NOMO-1 treated with dmso at 0.1 percent for 144 hours (cell line): ENCODE measurements at regions not wholly inside any gene's neighbourhood (a gene's known extent, or its start where the extent isn't known, plus 50 kb on each side); places are given as distances from the start of the nearest gene placed in this dataset.
"Not testable (repeated sequence)": the region's sequence is repeated elsewhere in the genome, so short reads cannot be mapped to it uniquely, and the experiment has no call there.

Source experiments
- DNase-seq: peaks from one replicate; lab custom pipeline; 2025; ENCODE audit not compliant: unreplicated experiment; lab: John Stamatoyannopoulos, UW

DNA sequence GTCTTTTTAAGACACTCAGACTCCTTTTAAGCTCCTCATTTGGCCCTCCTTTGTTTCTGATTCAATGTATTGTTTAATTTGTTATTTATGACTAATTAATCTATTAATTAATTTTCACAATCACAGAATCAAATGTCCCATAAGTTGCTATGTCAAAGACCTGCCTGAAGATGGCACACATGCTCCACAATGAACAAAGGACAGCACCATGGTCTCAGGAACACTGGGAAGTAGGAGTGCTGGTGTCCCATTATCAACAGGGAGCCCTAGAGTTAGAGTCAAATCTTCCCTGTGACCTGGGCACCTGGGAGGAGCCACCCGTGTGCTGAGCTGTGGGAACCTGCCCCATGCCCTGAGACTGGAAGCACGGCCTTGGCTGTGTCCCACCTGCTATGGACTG is 1164.3 kb downstream of the RPIA start:
- not testable (repeated sequence) for DNase-seq

DNA sequence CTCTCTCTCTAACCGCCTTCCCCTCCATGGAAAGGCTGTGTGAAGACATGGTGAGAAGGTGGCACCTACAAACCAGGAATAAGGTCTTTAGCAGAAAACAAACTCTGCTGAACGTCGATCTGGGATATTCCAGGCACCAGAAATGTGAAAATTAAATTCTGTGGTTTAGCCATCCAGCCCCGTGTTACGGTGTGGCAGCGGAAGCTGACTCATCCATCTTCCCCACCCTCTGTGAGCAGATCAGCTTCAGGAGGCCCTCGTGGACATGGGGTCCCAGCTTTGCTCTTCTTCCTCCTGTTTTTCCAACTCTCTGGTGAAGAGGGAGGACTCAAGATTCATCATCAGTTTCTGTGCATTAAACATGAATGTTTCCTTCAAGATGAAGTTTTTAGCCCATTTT is 1164.8 kb downstream of the RPIA start:
- not testable (repeated sequence) for DNase-seq

DNA sequence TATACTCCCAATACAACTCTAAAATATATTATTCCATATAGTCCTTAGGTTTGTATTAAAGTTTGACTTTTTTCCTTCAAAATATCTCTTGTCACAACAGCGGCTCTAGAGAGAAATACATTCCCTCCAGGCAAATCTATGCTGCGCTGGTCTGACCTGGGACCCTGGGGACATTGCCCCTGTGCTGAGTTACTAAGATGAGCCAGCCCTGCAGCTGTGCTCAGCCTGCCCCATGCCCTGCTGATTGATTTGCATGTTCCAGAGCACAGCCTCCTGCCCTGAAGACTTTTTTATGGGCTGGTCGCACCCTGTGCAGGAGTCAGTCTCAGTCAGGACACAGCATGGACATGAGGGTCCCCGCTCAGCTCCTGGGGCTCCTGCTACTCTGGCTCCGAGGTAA is 1170.7 kb downstream of the RPIA start:
- not testable (repeated sequence) for DNase-seq

DNA sequence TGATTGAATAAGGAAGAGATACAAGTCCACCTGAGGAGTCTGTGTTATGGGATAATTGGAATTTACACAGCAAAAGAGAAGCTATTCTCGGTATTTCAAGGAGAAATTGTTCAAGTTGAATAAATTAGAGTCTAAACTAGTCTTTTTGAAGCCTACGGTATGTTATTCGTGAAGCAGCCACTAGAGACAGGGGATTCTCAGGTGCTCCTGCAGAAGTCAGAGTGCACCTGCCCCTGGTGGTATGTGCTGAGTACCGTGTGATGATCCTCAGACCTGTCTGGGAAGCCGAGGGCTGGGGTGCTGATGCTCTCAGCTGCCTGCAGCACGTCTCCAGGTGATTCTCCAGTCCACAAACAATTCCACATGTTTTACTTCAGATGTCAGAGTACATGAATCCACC is 1171.7 kb downstream of the RPIA start:
- not testable (repeated sequence) for DNase-seq

DNA sequence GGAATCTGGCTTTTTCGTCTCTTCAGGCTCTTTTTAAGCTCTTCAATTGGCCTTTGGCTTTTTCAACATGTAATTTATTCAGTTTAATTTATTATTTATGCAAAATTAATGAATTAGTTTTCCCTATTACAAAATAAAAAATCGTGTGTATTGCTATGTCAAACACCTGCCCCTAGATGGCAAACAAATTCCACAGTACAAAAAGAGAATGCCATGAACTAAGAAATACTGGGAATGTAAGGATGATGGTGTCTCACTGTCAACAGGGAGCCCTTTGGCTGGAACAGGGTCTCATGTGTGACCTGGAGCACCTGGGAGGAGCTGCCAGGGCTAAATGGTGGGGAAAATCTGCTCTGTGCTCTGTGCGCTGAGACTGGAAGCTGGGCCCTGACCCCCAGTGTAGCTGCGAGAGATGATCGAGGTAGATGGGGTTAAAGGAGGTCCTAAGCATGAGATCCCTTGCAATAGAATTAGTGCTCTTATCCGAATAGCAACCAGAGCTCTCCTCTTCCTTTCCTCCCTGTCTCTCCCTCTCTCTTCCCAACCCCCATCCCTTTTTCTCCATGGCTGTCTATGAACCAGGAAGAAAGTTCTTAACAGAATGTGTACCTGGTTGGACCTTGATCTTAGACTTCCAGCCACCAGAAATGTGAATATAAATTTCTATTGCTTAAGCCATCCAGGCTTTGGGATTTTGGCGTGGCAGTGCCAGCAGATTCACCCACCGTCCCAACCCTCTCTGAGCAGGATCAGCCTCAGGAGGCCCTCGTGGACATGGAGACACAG is 1183.5 kb downstream of the RPIA start:
- not testable (repeated sequence) for DNase-seq

DNA sequence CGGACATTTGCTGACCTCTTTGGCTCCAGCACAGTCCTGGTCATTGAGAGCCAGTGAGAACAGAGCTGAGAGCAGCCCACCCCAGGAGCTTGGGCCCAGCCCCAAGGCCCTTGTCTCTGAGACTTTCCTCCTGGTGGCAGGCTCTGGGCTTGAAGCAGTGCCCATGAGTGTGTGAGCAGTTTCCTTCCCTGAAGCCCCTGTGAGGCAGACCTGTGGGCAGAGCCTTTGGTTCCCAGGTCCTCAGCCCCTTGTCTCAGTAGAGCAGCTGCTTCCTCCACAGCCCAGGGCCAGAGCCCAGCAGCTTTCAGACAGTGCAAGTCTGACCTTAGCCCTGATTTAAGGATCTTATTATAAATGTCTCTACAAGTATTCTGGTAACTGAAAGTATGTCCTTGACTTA is 1185.0 kb downstream of the RPIA start:
- DNase-seq = not testable (repeated sequence)

DNA sequence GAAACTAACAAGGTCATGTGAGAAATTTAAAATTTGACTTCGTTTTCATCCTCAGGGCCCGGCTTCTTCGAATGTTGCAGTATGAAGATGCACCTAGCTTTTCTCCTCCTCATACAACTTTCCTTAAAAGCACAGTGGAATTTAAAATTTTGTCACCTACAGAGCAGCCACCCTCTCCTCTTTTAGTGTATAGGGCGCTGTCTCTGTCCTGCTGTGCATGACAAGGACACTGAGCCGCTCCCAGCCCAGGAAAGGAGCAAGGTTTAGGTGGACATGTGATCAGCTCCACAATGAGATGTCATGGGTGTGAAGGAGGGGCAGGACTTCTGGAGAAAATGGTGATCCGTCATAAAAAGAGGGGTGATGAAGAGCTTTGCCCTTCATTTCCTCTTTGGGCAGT is 1185.4 kb downstream of the RPIA start:
- DNase-seq = not testable (repeated sequence)

DNA sequence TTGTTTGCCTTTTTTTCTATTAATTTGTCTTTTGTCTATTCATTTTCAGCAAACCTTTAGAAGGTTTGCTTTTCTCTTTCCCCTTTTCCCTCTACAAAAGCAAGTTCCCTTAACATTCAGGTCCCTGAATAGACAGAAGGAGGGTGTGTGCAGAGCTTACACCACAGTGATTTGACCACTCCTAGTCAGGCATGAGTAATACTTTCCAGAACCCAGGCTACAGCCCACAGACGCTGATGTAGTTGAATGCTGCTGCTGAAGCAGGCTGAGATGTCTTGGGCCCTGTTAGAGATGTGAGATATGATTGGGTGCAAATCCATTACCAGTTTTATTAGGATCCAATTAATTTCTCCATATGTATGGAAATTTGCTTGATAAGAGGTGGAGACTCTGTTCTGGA is 1191.4 kb downstream of the RPIA start:
- not testable (repeated sequence) for DNase-seq

DNA sequence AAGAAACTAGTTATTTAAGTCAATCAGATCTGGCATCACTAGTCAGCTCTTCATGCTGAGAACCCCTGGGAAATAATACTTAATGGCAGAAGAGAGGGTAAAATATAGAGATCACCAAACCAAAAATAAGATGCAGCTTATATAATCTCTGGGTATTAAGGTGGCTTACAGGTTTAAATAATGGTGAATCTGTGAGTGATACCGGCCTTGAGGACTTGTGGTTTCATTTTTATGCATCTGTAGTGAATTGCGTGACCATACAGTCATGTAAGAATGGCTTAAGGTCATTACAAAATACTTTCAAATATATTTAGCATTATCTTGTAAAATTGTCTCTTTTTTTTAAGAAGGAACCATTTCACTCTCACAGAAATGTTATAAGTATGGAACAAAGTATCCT is 1192.2 kb downstream of the RPIA start:
- not testable (repeated sequence) for DNase-seq

DNA sequence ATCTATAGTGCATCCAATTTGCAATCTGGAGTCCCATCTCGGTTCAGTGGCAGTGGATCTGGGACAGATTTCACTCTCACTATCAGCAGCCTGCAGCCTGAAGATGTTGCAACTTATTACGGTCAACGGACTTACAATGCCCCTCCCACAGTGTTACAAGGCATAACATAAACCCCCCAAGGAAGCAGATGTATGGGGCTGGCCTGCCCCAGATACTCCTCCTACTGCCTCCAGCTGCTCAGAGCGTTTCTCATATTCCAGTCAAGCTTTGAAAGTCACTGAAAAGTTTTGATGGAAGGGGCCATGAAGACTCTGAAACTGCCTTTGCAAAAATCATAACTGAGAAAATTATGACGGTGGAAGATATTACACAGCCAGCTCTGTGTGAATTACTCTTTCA is 1193.6 kb downstream of the RPIA start:
- DNase-seq = not testable (repeated sequence)

DNA sequence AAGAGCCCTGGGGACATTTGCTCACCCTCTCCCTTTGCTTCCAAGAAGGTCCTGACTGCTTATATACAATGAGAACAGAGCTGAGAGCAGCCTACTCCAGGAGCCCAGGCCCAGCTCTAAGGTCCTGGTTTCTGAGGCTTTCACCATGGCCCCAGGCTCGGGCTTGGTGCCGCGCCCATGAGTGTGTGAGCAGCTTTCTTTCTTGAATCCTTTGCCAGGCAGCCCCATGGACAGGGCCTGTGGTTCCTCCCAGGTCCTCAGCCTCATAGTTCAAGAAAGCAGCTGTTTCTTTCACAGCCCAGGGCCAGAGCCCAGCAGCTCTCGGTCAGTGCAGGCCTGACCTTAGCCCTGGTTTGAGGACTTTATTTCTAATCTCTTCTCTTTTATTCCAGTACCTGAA is 1197.2 kb downstream of the RPIA start:
- DNase-seq = not testable (repeated sequence)

DNA sequence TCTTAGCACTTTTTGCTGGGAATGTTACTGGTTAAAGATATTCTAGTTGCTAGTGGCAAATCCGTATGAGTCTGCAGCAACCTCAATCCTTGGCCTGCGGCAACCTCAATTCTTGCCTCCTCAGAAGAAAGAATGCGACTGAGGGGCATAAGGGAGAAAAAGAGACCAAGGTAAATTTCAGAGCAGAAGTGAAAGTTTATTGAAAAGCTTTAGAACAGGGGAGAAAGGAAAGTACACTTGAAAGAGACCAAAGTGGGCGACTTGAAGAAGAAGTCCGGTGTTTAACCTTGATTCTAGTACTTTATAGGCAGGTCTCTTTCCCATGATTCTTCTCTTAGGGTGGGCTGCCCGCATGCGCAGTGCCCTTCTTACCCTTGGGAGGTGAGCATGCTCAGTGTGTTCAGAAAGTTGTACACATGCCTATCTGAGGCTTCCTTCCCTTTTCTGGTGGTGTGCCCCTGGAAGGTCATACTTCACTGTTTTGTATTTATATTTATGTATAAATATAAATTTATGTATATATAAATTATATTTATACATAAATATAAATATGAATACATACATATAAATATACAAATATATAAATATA is 1198.8 kb downstream of the RPIA start:
- not testable (repeated sequence) for DNase-seq

DNA sequence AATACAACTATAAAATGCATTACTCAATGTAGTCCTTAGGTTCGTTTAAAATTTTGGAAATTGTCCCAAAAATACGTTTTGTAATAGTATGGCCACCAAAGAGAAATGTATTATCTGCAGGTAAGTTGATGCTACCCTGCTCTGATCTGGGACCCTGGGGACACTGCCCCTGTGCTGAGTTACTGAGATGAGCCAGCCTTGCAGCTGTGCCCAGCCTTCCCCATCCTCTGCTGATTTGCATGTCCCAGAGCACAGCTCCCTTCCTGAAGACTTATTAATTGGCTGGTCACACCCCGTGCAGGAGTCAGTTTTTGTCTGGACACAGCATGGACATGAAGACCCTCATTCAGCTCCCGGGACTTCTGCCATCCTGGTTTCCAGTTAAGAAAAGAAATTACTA is 1203.5 kb downstream of the RPIA start:
- DNase-seq = not testable (repeated sequence)

DNA sequence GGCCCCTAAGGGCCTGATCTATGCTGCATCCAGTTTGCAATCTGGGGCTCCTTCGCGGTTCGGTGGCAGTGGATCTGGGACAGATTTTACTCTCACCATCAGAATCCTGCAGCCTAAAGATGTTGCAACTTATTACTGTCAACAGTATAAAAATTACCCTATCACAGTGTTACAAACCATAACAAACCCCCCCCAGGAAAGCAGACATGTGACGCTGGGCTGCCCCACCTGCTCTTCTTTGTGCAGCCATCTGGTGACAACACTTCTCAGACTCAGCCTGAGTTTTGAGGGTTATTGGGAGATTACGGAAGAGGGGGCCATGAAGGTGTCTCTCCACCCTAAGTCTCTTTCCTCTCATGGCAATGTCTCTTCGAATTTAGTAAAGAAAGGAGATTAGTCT is 1204.2 kb downstream of the RPIA start:
- DNase-seq = not testable (repeated sequence)

DNA sequence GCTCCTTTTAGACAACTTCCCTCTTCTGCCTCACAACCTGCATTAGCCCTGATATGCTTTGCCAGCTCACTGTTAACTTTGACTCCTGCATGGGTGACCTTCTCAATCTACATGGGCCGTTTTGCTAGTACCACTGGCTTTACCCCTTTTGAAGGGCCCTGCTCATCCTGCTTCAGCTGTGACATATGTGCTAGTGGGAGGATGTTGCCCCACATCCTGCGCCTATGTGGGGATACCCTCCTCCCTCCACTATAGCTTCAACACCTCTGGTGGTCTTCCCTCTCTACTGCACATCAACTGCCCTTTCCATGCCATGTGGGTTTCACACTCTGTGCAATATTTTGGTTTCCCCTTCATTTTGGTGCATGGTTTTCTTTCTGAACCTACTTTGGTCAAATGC is 1235.5 kb downstream of the RPIA start:
- DNase-seq = not testable (repeated sequence)

DNA sequence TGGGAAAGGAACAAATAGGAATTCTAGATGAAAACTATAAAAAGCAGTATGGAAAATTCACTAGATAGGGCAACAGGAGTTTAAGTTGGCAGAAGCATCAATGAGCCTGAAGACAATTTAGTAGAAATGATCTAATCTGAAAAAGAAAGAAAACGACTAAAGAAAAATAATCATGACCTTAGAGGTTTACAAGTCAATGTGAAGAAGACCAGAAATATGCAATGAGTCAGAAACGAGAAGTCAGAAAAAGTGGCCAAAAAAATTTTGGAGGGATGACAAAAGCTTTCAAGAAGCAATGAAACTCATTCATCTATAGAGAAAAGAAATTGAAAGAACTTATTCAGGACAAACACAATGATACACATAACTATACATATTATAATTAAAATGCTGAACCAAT is 1244.0 kb downstream of the RPIA start:
- DNase-seq = not testable (repeated sequence)

DNA sequence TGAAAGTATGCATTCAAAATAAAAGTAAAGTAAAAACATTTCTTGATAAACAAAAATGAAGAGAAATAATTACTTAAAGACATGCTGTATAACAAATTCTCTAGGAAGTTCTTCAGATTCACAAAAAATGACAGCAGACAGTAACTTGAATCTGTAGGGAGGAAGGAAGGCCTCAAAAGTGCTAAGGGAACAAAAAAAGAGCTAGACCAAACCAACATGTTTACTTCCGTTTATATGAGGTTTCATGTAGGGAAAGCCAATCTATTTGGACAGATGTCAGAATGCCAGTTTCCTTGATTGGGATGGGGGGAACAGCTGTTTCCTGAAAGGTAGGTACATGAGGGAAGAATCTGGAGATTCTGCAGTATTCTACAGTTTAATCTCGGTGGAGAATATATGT is 1244.5 kb downstream of the RPIA start:
- DNase-seq = not testable (repeated sequence)

DNA sequence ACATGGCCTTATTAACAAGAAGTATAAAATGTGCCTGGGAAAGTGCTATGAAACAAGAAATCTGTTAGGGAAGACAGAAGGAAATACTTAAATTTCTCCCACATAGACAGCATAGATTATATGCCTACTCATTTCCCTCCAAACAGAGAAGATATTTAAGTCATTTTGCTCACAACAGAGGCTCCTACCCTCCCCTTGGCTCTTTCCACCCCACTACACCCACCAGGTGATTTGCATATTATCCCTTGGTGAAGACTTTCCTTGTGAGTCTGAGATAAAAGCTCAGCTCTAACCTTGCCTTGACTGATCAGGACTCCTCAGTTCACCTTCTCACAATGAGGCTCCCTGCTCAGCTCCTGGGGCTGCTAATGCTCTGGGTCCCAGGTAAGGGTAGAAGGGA is 1245.1 kb downstream of the RPIA start:
- not testable (repeated sequence) for DNase-seq

DNA sequence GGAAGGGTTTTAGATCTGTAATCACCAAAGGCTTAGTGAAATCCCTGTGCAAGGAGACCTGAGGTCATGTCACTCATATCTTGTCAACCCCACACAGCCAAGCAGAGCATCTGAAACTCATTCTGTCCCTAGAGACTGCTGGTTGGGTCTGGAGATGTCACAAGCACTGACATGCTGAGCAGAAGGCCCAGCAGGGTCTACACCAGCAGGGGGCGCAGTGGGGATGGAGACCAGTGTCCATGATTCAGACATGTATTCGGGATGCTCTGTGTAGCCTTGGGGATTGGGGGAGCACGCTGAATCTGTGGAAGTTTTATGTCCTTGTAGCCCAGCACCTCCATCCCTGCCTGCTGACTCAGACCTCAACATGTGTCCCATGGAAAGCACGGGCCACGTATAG is 1247.3 kb downstream of the RPIA start:
- DNase-seq = not testable (repeated sequence)

DNA sequence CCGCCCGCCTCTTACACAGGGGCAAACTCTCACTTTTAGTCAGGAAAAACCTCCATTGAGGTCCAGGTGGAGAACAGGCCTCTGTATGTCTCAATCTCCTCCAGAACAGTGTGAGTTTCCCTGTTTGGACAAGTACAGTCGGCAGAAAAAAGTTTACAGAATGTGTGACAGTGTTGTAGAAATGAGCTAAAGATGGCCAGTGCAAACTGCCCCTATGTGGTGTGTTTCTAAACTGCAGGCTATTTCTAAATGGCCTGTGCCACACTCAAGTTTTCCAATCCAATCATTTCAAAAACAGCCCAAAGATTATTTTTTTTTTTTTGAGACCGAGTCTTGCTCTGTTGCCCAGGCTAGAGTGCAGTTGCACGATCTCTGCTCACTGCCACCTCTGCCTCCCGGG is 1252.8 kb downstream of the RPIA start:
- DNase-seq = not testable (repeated sequence)

DNA sequence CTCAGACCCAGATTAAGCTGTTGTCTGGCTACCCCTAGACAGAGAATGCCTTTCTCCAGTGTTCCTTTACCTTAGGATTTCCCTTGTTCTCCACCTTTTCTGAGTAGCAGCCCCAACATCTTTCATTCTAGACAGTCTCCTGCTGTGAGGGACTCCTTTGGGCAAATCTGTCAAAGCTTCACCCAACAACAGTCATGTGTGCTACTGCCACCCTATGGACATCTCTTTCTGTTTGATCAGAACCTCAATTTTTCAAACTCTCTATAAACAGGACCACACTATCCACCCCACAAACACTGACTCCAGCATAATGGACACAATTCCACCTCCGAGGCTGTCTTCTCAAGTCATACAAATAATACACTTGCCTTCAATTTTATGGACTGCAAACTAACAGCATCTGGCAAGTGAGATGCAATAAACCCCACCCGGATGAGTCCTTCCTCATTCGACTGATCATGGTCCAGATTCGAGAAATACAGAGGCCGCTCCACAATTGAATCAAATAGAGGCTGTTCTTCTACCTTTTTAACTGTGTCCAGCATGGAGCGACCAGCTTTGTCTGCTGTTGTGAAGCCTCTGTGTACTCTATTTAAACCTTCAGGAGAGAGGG is 1253.6 kb downstream of the RPIA start:
- not testable (repeated sequence) for DNase-seq

DNA sequence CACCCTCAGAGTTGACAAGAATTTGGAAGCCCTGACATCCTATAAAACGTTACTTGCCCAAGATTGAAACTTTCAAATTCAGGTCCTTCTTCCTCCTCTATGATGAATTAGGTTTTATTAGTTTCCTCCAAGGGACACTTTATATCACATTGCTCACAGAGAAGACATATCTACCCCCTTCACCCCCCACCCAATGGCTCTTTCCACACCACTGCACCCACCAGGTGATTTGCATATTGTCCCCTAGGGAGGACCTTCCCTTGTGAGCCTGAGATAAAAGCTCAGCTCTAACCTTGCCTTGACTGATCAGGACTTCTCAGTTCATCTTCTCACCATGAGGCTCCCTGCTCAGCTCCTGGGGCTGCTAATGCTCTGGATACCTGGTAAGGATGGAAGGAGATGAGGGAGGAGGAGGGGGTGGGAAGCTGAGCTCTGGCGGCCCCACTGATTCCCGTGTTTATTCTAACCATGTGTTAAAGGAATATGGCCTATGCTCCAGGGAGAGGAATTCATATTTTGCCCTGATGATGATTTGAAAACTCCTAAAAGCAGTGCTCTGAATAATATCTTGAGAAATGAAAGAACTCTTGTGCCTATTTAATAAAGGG is 1255.8 kb downstream of the RPIA start:
- not testable (repeated sequence) for DNase-seq
